Right lobe of liver (tissue), 4 donors: ENCODE measurements at regions not wholly inside any gene's neighbourhood (a gene's known extent, or its start where the extent isn't known, plus 50 kb on each side); places are given as distances from the start of the nearest gene placed in this dataset.

Experiments used
- POLR2A ChIP-seq: fragments of 450-650 bp; IDR thresholded peaks from one replicate; pipeline ENCODE4 v1.6.1; 2017; ENCODE audit warnings: antibody characterized with exemption, mild to moderate bottlenecking
- TF ChIP-seq, protein P1 (sequence below), 4 donors: fragments of 200-600 bp in 3 of 4; fragments of 450-650 bp in 1 of 4; IDR thresholded peaks; one replicate each; pipeline versions ENCODE4 v1.5.1 to v1.8.0; 2016 to 2022; ENCODE audit warnings: antibody characterized with exemption in 4 of 4, mild to moderate bottlenecking in 2 of 4
- donor health status: DM: no; HTN: no; CAD: no.
- donor health status: DM: no; HTN: no; CAD: no.
- donor health status: DM: no; HTN: yes; CAD: no.

DNA sequence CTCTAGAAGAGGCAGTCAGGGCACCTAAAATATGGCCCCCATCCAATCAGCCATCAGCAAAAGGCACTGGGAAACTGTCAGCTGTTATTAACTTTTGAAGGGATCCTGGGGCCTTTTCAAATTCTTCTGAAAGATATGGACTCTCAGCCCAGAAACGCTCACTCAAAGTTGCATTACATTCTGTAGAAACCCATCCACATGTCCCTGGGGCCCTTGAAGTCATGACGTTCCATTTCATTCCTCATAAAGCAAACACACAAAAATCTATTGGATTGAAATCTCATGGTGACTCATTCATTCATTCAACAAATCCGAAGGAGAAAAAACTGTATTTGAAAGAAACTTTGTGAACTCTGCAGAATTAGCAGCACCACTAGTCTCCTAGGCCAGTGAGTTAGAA lies 215.3 kb downstream of the C16orf95 start:
- TF ChIP-seq, protein P1, sequence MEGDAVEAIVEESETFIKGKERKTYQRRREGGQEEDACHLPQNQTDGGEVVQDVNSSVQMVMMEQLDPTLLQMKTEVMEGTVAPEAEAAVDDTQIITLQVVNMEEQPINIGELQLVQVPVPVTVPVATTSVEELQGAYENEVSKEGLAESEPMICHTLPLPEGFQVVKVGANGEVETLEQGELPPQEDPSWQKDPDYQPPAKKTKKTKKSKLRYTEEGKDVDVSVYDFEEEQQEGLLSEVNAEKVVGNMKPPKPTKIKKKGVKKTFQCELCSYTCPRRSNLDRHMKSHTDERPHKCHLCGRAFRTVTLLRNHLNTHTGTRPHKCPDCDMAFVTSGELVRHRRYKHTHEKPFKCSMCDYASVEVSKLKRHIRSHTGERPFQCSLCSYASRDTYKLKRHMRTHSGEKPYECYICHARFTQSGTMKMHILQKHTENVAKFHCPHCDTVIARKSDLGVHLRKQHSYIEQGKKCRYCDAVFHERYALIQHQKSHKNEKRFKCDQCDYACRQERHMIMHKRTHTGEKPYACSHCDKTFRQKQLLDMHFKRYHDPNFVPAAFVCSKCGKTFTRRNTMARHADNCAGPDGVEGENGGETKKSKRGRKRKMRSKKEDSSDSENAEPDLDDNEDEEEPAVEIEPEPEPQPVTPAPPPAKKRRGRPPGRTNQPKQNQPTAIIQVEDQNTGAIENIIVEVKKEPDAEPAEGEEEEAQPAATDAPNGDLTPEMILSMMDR (IDR thresholded peaks at IDR 0.05), result no peak
- no peak for TF ChIP-seq POLR2A
